G401.6 (cell line): ENCODE measurements at regions not wholly inside any gene's neighbourhood (a gene's known extent, or its start where the extent isn't known, plus 50 kb on each side); places are given as distances from the start of the nearest gene placed in this dataset.
"Not testable (repeated sequence)": the region's sequence is repeated elsewhere in the genome, so short reads cannot be mapped to it uniquely, and the experiment has no call there.

Experiments
- FAIRE-seq: peaks from 2 replicates; lab custom pipeline; 2012; peaks lifted over from hg19 to GRCh38; lab: Jason Lieb, UNC

GRCh38 chr3:95654570-95655362 lies 1159.6 kb upstream of the EPHA6 start:
- no peak for FAIRE-seq

DNA sequence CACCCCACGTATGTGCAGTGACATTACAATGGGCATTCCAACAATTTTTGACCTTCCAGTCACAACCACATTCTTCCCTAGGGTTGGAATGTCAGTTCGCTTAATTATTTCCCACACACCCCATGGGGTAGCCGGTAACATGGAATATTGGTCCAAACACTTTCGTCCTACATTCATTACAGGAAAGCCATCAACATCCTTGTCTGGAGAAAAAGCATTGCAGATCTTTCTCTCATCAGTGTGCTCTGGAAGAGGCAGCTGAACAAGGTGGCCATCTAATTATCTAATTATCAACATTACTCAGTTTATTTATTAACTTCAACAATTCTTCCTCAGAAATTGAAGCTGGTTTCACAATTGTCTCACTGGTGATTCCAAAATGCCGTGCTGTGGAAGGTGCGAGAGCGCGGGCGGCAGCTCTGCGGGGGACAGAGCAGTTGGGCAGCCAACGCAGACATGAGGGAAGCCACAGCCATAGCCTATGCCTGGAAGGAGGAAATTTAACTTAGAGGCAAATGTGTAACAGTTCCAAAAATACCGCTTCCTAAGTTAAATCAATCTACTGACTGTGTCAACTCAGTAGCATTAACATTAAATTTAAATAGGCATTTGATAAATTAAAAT lies 1158.9 kb upstream of the EPHA6 start:
- FAIRE-seq: no peak

GRCh38 chr3:95670765-95671164 lies 1143.6 kb upstream of the EPHA6 start:
- FAIRE-seq: no peak

DNA sequence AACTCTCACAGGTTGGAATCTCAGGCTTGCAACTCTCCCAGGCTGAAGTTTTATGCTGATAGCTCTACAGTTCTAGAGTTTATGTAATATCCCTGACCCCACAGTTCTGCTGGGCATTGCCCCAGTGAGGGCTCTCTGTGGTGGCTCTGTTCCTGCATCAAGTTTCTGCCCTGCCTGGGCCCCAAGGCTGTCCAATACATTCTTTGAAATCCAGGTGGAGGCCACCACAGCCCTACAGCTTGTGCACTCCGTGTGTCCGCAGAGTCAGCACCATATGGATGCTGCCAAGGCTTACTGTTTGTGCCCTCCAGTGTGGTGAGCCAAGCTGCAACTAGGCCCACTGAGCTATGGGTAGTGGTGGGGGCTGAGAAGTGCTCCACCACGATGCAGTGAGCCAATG lies 1141.2 kb upstream of the EPHA6 start:
- FAIRE-seq: no peak

- no peak for FAIRE-seq
These were observed 1108.5 kb upstream of the EPHA6 start for GRCh38 chr3:95705786-95706418.

GRCh38 chr3:95707268-95707667 lies 1107.1 kb upstream of the EPHA6 start:
- FAIRE-seq: no peak

GRCh38 chr3:95710684-95711083 lies 1103.7 kb upstream of the EPHA6 start:
- FAIRE-seq: no peak

DNA sequence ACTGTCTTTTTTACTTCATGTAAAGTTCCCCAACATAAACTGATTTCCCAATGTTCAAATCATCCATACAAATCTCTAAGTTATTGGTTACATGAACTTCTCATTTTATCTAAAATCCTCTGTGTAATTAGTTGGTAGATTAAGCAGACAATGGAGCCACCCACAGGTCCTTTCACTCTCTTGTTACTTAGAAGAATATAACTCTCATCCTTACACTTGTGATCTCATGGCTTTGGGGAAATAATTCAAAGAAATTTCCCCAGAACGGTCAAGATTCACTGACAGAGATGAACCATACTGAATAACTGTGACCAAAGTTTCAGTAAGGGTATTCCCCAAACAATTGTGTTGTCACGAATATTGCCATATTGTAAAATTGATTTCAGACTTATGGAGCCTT lies 1102.6 kb upstream of the EPHA6 start:
- no peak for FAIRE-seq

DNA sequence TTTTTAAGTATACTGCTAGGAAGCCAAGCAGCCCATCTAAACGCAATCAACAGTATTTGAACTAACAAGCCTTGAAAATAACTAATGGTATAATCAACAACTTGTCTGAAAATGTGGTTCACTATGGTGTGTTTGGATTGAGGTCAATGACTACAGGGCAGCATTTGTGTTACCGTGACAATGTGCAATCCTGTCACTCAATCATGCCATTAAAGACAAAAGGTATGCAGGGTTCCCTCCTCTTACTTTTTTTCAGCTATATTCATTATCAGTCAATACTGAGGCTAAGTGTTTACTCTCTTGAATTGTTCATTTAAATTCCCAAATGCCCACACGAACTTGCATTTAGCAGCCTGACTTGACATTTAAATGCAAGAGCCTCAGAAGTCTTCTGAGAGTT lies 1099.3 kb upstream of the EPHA6 start:
- FAIRE-seq: no peak

DNA sequence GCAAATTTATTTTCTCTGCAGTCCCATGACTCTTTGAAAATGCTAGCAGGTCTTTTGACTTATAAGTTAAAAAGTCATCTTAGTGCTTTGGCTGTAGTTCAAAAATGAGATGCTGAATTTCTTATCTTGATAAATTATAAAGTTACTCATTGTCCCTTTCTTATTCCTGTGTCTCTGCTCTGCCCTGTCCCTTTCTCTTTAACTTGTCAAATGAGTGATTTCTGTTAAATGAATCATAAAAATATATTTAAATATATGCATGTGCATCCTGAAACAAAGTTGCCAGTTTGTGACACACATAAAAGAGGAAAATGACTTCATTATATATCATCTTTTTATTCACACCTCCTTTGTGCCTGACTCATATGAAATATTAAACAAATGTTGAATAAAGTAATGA lies 1097.3 kb upstream of the EPHA6 start:
- FAIRE-seq: no peak

GRCh38 chr3:95718168-95718567 lies 1096.2 kb upstream of the EPHA6 start:
- peak; percentile 67 for FAIRE-seq

GRCh38 chr3:95719481-95719880 lies 1094.9 kb upstream of the EPHA6 start:
- no peak for FAIRE-seq

GRCh38 chr3:95721938-95722337 lies 1092.5 kb upstream of the EPHA6 start:
- no peak for FAIRE-seq

DNA sequence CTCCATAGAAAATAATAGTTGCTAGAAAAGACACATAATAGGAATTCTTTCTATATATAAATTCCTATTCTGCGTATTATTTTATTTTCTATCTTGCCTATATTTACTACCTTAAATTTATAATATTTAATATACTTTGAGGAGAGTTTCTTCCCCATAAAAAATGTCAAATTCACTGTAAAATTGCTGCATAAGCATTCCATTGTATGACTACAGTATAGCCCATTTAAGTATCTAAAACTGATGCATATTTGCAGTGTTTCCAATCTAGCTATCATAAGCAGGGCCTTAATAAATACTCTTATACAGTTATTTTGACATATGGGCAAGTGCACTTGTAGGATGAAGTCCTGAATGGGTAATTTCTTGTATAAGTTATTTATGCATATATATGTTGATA lies 1088.6 kb upstream of the EPHA6 start:
- no peak for FAIRE-seq

- FAIRE-seq: no peak
These were observed 1082.6 kb upstream of the EPHA6 start for GRCh38 chr3:95731753-95732152.

- no peak for FAIRE-seq
These were observed 1081.1 kb upstream of the EPHA6 start for GRCh38 chr3:95733336-95733735.

GRCh38 chr3:95738045-95738444 lies 1076.3 kb upstream of the EPHA6 start:
- FAIRE-seq: no peak

DNA sequence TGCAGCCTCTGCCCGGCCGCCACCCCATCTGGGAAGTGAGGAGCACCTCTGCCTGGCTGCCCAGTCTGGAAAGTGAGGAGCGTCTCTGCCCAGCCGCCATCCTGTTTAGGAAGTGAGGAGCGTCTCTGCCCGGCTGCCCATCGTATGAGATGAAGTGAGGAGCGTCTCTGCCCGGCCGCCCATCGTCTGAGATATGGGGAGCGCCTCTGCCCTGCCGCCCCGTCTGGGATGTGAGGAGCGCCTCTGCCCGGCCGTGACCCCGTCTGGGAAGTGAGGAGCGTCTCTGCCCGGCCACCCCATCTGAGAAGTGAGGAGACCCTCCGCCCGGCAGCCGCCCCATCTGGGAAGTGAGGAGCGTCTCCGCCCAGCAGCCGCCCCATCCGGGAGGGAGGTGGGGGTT lies 1069.5 kb upstream of the EPHA6 start:
- not testable (repeated sequence) for FAIRE-seq

DNA sequence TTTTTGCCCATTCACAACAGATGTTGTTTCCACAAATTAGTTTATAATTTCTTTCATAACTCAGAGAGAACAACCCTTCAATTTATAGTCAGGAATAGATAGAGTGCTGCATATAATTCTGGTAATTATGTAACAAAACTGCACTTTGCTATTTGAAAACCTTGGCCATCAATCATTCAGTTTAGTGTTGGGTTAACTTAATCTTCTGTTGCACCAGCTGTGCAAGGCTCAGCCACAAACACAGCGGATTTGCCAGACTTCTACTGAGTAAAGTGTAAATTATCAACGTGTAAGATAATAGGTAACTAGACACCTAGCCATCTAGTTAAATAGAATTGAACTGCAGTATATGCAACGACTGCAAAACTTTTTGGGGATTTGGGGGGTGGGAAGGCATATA lies 1064.3 kb upstream of the EPHA6 start:
- FAIRE-seq: no peak

DNA sequence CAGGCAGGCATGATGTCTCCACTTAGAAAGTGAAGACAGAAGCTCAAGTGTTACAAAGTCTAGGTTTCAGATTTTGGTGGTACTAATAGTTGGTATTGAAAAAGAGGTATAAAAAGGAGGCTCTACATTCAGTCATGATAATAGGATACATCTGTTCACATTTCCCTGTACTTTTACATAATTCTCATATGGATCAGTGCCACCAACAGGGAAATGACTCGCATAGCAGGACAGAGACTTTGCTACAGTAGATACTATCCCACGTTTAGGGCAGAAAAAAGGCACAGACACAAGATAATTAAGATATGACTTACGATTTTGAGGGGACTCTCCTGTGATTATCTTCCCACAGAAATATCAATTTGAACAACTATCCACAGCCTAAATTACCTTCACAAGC lies 1062.9 kb upstream of the EPHA6 start:
- no peak for FAIRE-seq

DNA sequence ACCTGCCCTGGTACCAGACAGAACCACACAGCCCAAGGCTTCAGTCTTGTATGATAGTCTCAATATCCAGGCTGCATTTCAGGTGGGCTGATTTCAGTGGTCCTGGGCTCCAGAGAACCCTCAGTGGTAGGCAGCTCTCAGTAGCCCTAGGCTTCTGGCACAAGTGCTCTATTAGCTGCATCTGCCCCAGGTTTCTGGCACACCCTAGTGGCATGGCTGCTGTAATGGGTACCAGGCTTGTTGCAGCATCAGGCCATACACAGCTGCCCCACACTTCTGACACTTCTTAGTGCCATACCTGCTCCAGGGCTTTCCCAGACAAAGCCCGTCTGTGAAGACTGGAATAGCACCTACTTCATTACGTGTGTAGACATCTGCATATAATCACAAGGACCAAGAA lies 1062.2 kb upstream of the EPHA6 start:
- no peak for FAIRE-seq

GRCh38 chr3:95758707-95759106 lies 1055.7 kb upstream of the EPHA6 start:
- no peak for FAIRE-seq

GRCh38 chr3:95759614-95760301 lies 1054.6 kb upstream of the EPHA6 start:
- no peak for FAIRE-seq
